Thyroid gland (tissue), 4 donors: ENCODE measurements at regions not wholly inside any gene's neighbourhood (a gene's known extent, or its start where the extent isn't known, plus 50 kb on each side); places are given as distances from the start of the nearest gene placed in this dataset.

Experiments used
- CTCF ChIP-seq, 6 experiments: fragments of 200-600 bp in 3 of 6; fragments of 450-650 bp in 3 of 6; sonication (generic) in 3 of 6; IDR thresholded peaks; one replicate each; pipeline ENCODE4 v1.5.1; 2016 to 2019; ENCODE audit warnings: antibody characterized with exemption in 6 of 6, mild to moderate bottlenecking in 2 of 6, inconsistent platforms in 1 of 6, moderate library complexity in 1 of 6
- POLR2A ChIP-seq, 2 donors: fragments of 450-650 bp; IDR thresholded peaks; one replicate each; pipeline ENCODE4 v1.6.1; 2017; ENCODE audit warnings: antibody characterized with exemption in 2 of 2, mild to moderate bottlenecking in 2 of 2, moderate library complexity in 1 of 2

DNA sequence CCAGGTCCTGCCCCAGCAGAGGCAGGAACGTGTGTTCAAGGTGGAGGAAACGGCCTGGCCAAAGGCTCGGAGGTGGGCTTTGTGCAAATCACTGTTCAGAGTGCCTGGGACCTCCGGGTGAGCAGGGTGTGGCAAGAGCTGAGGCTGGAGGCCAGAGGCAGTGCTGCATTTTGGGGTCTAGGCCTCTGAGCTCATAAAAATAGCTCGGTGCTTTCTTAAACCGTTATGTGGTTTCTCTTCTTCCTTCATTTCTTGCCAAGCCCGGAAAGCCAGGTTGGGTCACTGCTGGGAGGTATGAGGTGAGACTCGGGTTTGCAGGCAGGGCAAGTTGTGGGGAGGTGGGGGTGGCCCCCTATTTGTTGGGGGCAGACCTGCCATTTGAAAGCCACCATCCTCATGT is 178.8 kb upstream of the MYL2 start:
- TF ChIP-seq POLR2A (IDR thresholded peaks at IDR 0.05) (no peak), CTCF (IDR thresholded peaks at IDR 0.05) (no peak)
